ENCODE measurements at regions not wholly inside any gene's neighbourhood (a gene's known extent, or its start where the extent isn't known, plus 50 kb on each side); places are given as distances from the start of the nearest gene placed in this dataset.

- H3K4me3 ChIP-seq (ENCODE audit: low read depth in 1 of 3, low read length in 3 of 3): no peak overlapping the region
- no peaks in the 10 kb centered on the region for H3K36me3 ChIP-seq (ENCODE audit: control insufficient read depth in 3 of 3, insufficient read depth in 2 of 3, low read depth in 1 of 3, low read length in 3 of 3)
- H3K4me1 ChIP-seq (ENCODE audit: control insufficient read depth in 3 of 3, insufficient read depth in 2 of 3, low read depth in 1 of 3, low read length in 2 of 3): no peaks in the 10 kb centered on the region
- WGBS, 3 donors: 73 to 78% (median 77%) methylated on average over 3 of the region's 3 CpGs
- H3K9me3 ChIP-seq (ENCODE audit: control insufficient read depth in 2 of 2, insufficient read depth in 1 of 2, low read depth in 1 of 2, low read length in 1 of 2): peaks cover 0 to 10% of the 10 kb centered on the region in 2 donors
- H3K27me3 ChIP-seq (ENCODE audit: control insufficient read depth in 3 of 3, insufficient read depth in 3 of 3, low read length in 3 of 3): no peaks in the 10 kb centered on the region
- FAIRE-seq: no peak
- no peak for DNase-seq
- H3K27ac ChIP-seq (ENCODE audit: low read depth in 1 of 3, low read length in 2 of 3): no peak overlapping the region
Observed at GRCh38 chr7:68642727-68643126, 955.5 kb upstream of the AUTS2 start.

DNA sequence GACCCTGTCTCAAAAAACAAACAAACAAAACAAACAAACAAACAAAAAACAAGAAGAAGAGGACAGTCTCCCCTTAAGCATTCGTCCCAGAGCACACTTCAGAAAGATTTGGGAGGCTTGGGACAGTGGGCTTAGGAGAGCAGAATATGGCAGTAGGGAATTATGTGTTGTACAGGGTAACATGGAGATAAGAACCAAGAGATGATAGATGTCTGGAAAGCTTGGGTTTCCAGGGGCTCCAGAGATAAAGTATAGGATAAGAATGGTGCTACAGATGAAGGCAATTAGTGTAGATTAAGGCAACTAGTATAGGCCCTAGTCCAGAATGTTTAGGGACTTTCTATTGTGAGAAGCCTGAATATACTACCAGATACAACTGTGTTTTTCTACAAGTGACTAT lies 934.9 kb upstream of the AUTS2 start:
- DNase-seq: no peak
- WGBS, 3 donors: 81 to 90% (median 84%) methylated on average over 1 of the region's 1 CpG

DNA sequence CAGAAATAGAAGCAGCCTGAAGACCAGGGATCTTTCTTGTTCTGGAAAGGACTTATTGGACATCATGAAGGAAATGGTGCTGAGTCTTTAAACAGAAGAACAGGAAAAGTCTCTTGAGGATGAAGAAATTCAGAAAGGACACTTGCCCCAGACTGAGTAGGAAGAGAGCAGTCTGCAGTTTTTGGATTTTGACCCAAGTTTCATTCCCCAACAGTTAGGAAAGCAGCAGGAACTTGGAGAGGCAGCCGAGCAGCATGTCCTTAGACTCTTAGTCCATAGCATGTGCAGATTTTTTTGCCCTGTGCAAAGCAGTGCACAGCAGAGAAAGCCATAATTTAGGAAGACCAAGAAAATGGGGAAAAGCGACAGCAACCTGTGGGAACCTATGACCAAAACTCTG lies 927.2 kb upstream of the AUTS2 start:
- peaks cover 0 to 9% of the 10 kb centered on the region in 2 donors for H3K9me3 ChIP-seq (ENCODE audit: control insufficient read depth in 2 of 2, insufficient read depth in 1 of 2, low read depth in 1 of 2, low read length in 1 of 2)
- H3K4me1 ChIP-seq (ENCODE audit: control insufficient read depth in 3 of 3, insufficient read depth in 2 of 3, low read depth in 1 of 3, low read length in 2 of 3): peaks cover 0 to 7% (median 2%) of the 10 kb centered on the region in 3 donors
- FAIRE-seq (no peak), DNase-seq (no peak)
- WGBS, 3 donors: 77 to 93% (median 82%) methylated on average over 2 of the region's 2 CpGs
- H3K27ac ChIP-seq (ENCODE audit: low read depth in 1 of 3, low read length in 2 of 3): no peak overlapping the region
- H3K27me3 ChIP-seq (ENCODE audit: control insufficient read depth in 3 of 3, insufficient read depth in 3 of 3, low read length in 3 of 3): no peaks in the 10 kb centered on the region
- H3K4me3 ChIP-seq (ENCODE audit: low read depth in 1 of 3, low read length in 3 of 3): no peak overlapping the region
- no peaks in the 10 kb centered on the region for H3K36me3 ChIP-seq (ENCODE audit: control insufficient read depth in 3 of 3, insufficient read depth in 2 of 3, low read depth in 1 of 3, low read length in 3 of 3)

More for the DNA sequence above, 934.9 kb upstream of the AUTS2 start:
- Histone ChIP-seq H3K9me3 (ENCODE audit: control insufficient read depth in 2 of 2, insufficient read depth in 1 of 2, low read depth in 1 of 2, low read length in 1 of 2) (no peaks in the 10 kb centered on the region), H3K36me3 (ENCODE audit: control insufficient read depth in 3 of 3, insufficient read depth in 2 of 3, low read depth in 1 of 3, low read length in 3 of 3) (no peaks in the 10 kb centered on the region), H3K4me1 (ENCODE audit: control insufficient read depth in 3 of 3, insufficient read depth in 2 of 3, low read depth in 1 of 3, low read length in 2 of 3) (peaks cover 0 to 18% (median 4%) of the 10 kb centered on the region in 3 donors), H3K27me3 (ENCODE audit: control insufficient read depth in 3 of 3, insufficient read depth in 3 of 3, low read length in 3 of 3) (no peaks in the 10 kb centered on the region), H3K27ac (ENCODE audit: low read depth in 1 of 3, low read length in 2 of 3) (no peak overlapping the region), H3K4me3 (ENCODE audit: low read depth in 1 of 3, low read length in 3 of 3) (no peak overlapping the region)
- FAIRE-seq: no peak

DNA sequence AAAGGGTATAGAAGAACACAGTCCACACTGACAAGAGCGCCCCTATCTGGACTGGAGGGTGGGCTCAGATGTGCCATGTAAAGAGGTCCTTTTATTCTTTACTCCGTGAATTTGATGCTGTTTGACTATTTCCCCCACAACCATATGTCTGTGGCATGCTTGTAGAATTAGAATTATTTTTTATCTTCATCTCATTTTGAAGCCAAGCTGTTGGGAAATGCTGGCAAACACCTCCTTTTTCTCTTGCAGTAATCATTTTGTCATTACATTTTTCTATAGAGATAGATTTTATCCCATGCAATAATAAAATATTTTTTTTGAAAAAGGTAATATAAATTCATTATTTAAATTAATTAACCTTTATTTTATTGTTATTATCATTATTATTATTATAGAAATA lies 926.6 kb upstream of the AUTS2 start:
- peaks cover 0 to under 1% (median 0%) of the 10 kb centered on the region in 3 donors for H3K4me1 ChIP-seq (ENCODE audit: control insufficient read depth in 3 of 3, insufficient read depth in 2 of 3, low read depth in 1 of 3, low read length in 2 of 3)
- H3K27me3 ChIP-seq (ENCODE audit: control insufficient read depth in 3 of 3, insufficient read depth in 3 of 3, low read length in 3 of 3): no peaks in the 10 kb centered on the region
- H3K27ac ChIP-seq (ENCODE audit: low read depth in 1 of 3, low read length in 2 of 3): no peak overlapping the region
- WGBS, 3 donors: 85 to 95% (median 89%) methylated on average over 2 of the region's 2 CpGs
- H3K36me3 ChIP-seq (ENCODE audit: control insufficient read depth in 3 of 3, insufficient read depth in 2 of 3, low read depth in 1 of 3, low read length in 3 of 3): no peaks in the 10 kb centered on the region
- no peak overlapping the region for H3K4me3 ChIP-seq (ENCODE audit: low read depth in 1 of 3, low read length in 3 of 3)
- FAIRE-seq (no peak), DNase-seq (no peak)
- peaks cover 0 to 9% of the 10 kb centered on the region in 2 donors for H3K9me3 ChIP-seq (ENCODE audit: control insufficient read depth in 2 of 2, insufficient read depth in 1 of 2, low read depth in 1 of 2, low read length in 1 of 2)

GRCh38 chr7:68674826-68675225 lies 923.4 kb upstream of the AUTS2 start:
- Histone ChIP-seq H3K9me3 (ENCODE audit: control insufficient read depth in 2 of 2, insufficient read depth in 1 of 2, low read depth in 1 of 2, low read length in 1 of 2) (peaks cover 0 to 9% of the 10 kb centered on the region in 2 donors), H3K4me1 (ENCODE audit: control insufficient read depth in 3 of 3, insufficient read depth in 2 of 3, low read depth in 1 of 3, low read length in 2 of 3) (no peaks in the 10 kb centered on the region), H3K27me3 (ENCODE audit: control insufficient read depth in 3 of 3, insufficient read depth in 3 of 3, low read length in 3 of 3) (no peaks in the 10 kb centered on the region), H3K4me3 (ENCODE audit: low read depth in 1 of 3, low read length in 3 of 3) (no peak overlapping the region), H3K27ac (ENCODE audit: low read depth in 1 of 3, low read length in 2 of 3) (no peak overlapping the region), H3K36me3 (ENCODE audit: control insufficient read depth in 3 of 3, insufficient read depth in 2 of 3, low read depth in 1 of 3, low read length in 3 of 3) (no peaks in the 10 kb centered on the region)
- DNase-seq: no peak
- FAIRE-seq: no peak
- 84 to 88% (median 86%) methylated on average over 3 of the region's 3 CpGs for WGBS, 3 donors

DNA sequence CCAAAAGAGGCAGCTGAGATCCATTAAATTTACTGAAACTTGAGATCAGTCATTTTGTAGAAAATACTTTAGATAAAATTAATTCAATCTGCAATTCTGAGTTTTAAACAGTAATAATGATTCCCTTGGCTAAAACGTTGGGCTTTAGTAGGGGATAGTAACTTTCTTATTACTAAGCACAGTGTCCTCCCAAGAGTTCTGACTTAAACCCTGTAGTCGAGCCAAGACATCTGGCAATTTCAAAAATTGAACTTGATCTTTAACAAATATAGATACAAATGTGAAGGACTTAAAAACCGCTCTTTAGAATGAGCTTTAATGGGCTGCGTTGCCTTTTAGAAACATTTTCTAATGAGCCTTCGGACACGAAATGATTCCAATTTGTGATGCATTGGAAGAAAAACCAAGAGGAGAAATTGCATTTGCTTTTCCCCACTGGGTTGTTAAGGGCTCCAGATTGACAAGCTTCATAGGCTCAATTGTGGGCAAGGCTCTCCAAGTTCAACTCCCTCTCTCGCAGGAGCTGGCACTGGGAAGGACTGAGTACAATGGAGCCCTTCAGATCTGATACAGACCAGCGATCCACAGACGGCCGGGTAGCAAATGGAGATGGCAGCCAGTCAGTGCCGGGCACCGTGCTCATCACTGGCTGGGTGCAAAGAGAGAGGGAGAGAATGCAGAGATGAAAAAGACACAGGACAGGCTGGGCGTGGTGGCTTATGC lies 921.3 kb upstream of the AUTS2 start:
- Histone ChIP-seq H3K4me1 (ENCODE audit: control insufficient read depth in 3 of 3, insufficient read depth in 2 of 3, low read depth in 1 of 3, low read length in 2 of 3) (no peaks in the 10 kb centered on the region), H3K27me3 (ENCODE audit: control insufficient read depth in 3 of 3, insufficient read depth in 3 of 3, low read length in 3 of 3) (no peaks in the 10 kb centered on the region), H3K9me3 (ENCODE audit: control insufficient read depth in 2 of 2, insufficient read depth in 1 of 2, low read depth in 1 of 2, low read length in 1 of 2) (peaks cover 0 to 9% of the 10 kb centered on the region in 2 donors), H3K36me3 (ENCODE audit: control insufficient read depth in 3 of 3, insufficient read depth in 2 of 3, low read depth in 1 of 3, low read length in 3 of 3) (no peaks in the 10 kb centered on the region), H3K4me3 (ENCODE audit: low read depth in 1 of 3, low read length in 3 of 3) (no peak overlapping the region), H3K27ac (ENCODE audit: low read depth in 1 of 3, low read length in 2 of 3) (no peak overlapping the region)
- FAIRE-seq (no peak), DNase-seq (no peak)
- 76 to 94% (median 88%) methylated on average over 13 of the region's 13 CpGs for WGBS, 3 donors

GRCh38 chr7:68678196-68678595 lies 920.1 kb upstream of the AUTS2 start:
- H3K9me3 ChIP-seq (ENCODE audit: control insufficient read depth in 2 of 2, insufficient read depth in 1 of 2, low read depth in 1 of 2, low read length in 1 of 2): peaks cover 0 to 9% of the 10 kb centered on the region in 2 donors
- H3K27me3 ChIP-seq (ENCODE audit: control insufficient read depth in 3 of 3, insufficient read depth in 3 of 3, low read length in 3 of 3): no peaks in the 10 kb centered on the region
- H3K4me1 ChIP-seq (ENCODE audit: control insufficient read depth in 3 of 3, insufficient read depth in 2 of 3, low read depth in 1 of 3, low read length in 2 of 3): no peaks in the 10 kb centered on the region
- H3K36me3 ChIP-seq (ENCODE audit: control insufficient read depth in 3 of 3, insufficient read depth in 2 of 3, low read depth in 1 of 3, low read length in 3 of 3): no peaks in the 10 kb centered on the region
- WGBS, 3 donors: 80 to 94% (median 87%) methylated on average over 4 of the region's 4 CpGs
- H3K27ac ChIP-seq (ENCODE audit: low read depth in 1 of 3, low read length in 2 of 3): no peak overlapping the region
- no peak for FAIRE-seq
- no peak overlapping the region for H3K4me3 ChIP-seq (ENCODE audit: low read depth in 1 of 3, low read length in 3 of 3)
- no peak for DNase-seq

GRCh38 chr7:68679459-68680234 lies 918.6 kb upstream of the AUTS2 start:
- H3K4me3 ChIP-seq (ENCODE audit: low read depth in 1 of 3, low read length in 3 of 3): no peak overlapping the region
- no peak overlapping the region for H3K27ac ChIP-seq (ENCODE audit: low read depth in 1 of 3, low read length in 2 of 3)
- H3K4me1 ChIP-seq (ENCODE audit: control insufficient read depth in 3 of 3, insufficient read depth in 2 of 3, low read depth in 1 of 3, low read length in 2 of 3): no peaks in the 10 kb centered on the region
- H3K9me3 ChIP-seq (ENCODE audit: control insufficient read depth in 2 of 2, insufficient read depth in 1 of 2, low read depth in 1 of 2, low read length in 1 of 2): peaks cover 0 to 5% of the 10 kb centered on the region in 2 donors
- H3K36me3 ChIP-seq (ENCODE audit: control insufficient read depth in 3 of 3, insufficient read depth in 2 of 3, low read depth in 1 of 3, low read length in 3 of 3): no peaks in the 10 kb centered on the region
- no peak for FAIRE-seq
- WGBS, 3 donors: 78 to 84% (median 79%) methylated on average over 7 of the region's 7 CpGs
- DNase-seq: no peak
- no peaks in the 10 kb centered on the region for H3K27me3 ChIP-seq (ENCODE audit: control insufficient read depth in 3 of 3, insufficient read depth in 3 of 3, low read length in 3 of 3)

All from small intestine (tissue), 7 donors.